ENCODE measurements at regions not wholly inside any gene's neighbourhood (a gene's known extent, or its start where the extent isn't known, plus 50 kb on each side); places are given as distances from the start of the nearest gene placed in this dataset.

- no peaks in the 10 kb centered on the region for H3K36me3 Mint-ChIP-seq (ENCODE audit: low read depth)
- DNase-seq (no peak), ATAC-seq (no peak)
- peaks cover 23% of the 10 kb centered on the region for H3K27me3 Mint-ChIP-seq
- no peaks in the 10 kb centered on the region for H3K4me1 Mint-ChIP-seq (ENCODE audit: low read depth)
- H3K4me3 Mint-ChIP-seq = no peak overlapping the region
- no peak for TF ChIP-seq CTCF (IDR thresholded peaks at IDR 0.05)
- no peaks in the 10 kb centered on the region for H3K9me3 Mint-ChIP-seq
- ChIA-PET POLR2A (no interaction called here), CTCF (no interaction called here)
- intact Hi-C loops (cut with micrococcal nuclease) = no loop called here
- no peak overlapping the region for H3K27ac Mint-ChIP-seq
Observed at GRCh38 chr1:38671221-38671620, 188.4 kb downstream of the RRAGC start.

GRCh38 chr1:38670544-38671122 is 188.9 kb downstream of the RRAGC start:
- CTCF ChIA-PET = no interaction called here
- ATAC-seq = no peak
- Mint-ChIP-seq H3K4me3 (no peak overlapping the region), H3K27me3 (peaks cover 23% of the 10 kb centered on the region), H3K9me3 (no peaks in the 10 kb centered on the region), H3K36me3 (ENCODE audit: low read depth) (no peaks in the 10 kb centered on the region), H3K4me1 (ENCODE audit: low read depth) (no peaks in the 10 kb centered on the region), H3K27ac (no peak overlapping the region)
- no peak for DNase-seq
- TF ChIP-seq CTCF (IDR thresholded peaks at IDR 0.05) = no peak
- POLR2A ChIA-PET = no interaction called here
- intact Hi-C loops (cut with micrococcal nuclease) = no loop called here

GRCh38 chr1:38667626-38668025 is 191.9 kb downstream of the RRAGC start:
- H3K27me3 Mint-ChIP-seq = peaks cover 38% of the 10 kb centered on the region
- POLR2A ChIA-PET = no interaction called here

GRCh38 chr1:38662126-38662525 is 197.4 kb downstream of the RRAGC start:
- CTCF ChIA-PET = no interaction called here
- ATAC-seq (no peak), DNase-seq (no peak)
- intact Hi-C loops (cut with micrococcal nuclease) = no loop called here
- Mint-ChIP-seq H3K27me3 (peaks cover 29% of the 10 kb centered on the region), H3K4me1 (ENCODE audit: low read depth) (no peaks in the 10 kb centered on the region), H3K4me3 (no peak overlapping the region), H3K9me3 (peaks cover 7% of the 10 kb centered on the region), H3K36me3 (ENCODE audit: low read depth) (no peaks in the 10 kb centered on the region), H3K27ac (no peak overlapping the region)
- POLR2A ChIA-PET = no interaction called here
- TF ChIP-seq CTCF (IDR thresholded peaks at IDR 0.05) = no peak

More at GRCh38 chr1:38667626-38668025, 191.9 kb downstream of the RRAGC start:
- H3K4me3 Mint-ChIP-seq = no peak overlapping the region
- ATAC-seq = no peak
- no peaks in the 10 kb centered on the region for H3K36me3 Mint-ChIP-seq (ENCODE audit: low read depth)
- CTCF ChIA-PET = no interaction called here
- no peaks in the 10 kb centered on the region for H3K4me1 Mint-ChIP-seq (ENCODE audit: low read depth)
- H3K9me3 Mint-ChIP-seq = peaks cover 4% of the 10 kb centered on the region
- intact Hi-C loops (cut with micrococcal nuclease) = no loop called here
- no peak for DNase-seq
- no peak overlapping the region for H3K27ac Mint-ChIP-seq
- no peak for TF ChIP-seq CTCF (IDR thresholded peaks at IDR 0.05)

GRCh38 chr1:38658883-38659282 is 200.7 kb downstream of the RRAGC start:
- Mint-ChIP-seq H3K36me3 (ENCODE audit: low read depth) (no peaks in the 10 kb centered on the region), H3K9me3 (peaks cover 2% of the 10 kb centered on the region), H3K27ac (no peak overlapping the region), H3K4me1 (ENCODE audit: low read depth) (no peaks in the 10 kb centered on the region), H3K4me3 (no peak overlapping the region), H3K27me3 (peaks cover 24% of the 10 kb centered on the region)
- intact Hi-C loops (cut with micrococcal nuclease) = no loop called here
- POLR2A ChIA-PET = no interaction called here
- CTCF ChIA-PET = no interaction called here
- ATAC-seq (no peak), DNase-seq (no peak)
- TF ChIP-seq CTCF (IDR thresholded peaks at IDR 0.05) = no peak

Measured in activated CD8-positive, alpha-beta T cell treated with anti-CD3 and anti-CD28 coated beads for 36 hours (primary cell).